ENCODE measurements at regions not wholly inside any gene's neighbourhood (a gene's known extent, or its start where the extent isn't known, plus 50 kb on each side); places are given as distances from the start of the nearest gene placed in this dataset.
A peak's percentile ranks its signal among the peaks of the same experiment; 100 is the strongest.

- H3K27me3 ChIP-seq = no peaks in the 10 kb centered on the region
- intact Hi-C loops (cut with DNase I; ENCODE audit: low total_unique reads) = loop anchor here (10.0 kb wide), 1 partner anchor 144 kb away; no protein-coding TSS in a partner anchor
- H3K36me3 ChIP-seq = no peaks in the 10 kb centered on the region
- TF ChIP-seq CTCF (IDR thresholded peaks at IDR 0.05) (no peak), POLR2A (IDR thresholded peaks at IDR 0.05) (no peak)
- no peaks in the 10 kb centered on the region for H3K9me3 ChIP-seq
- no peak overlapping the region for H3K27ac ChIP-seq
- no peaks in the 10 kb centered on the region for H3K4me1 ChIP-seq
- no peak for DNase-seq
- no peak overlapping the region for H3K4me3 ChIP-seq
Observed at GRCh38 chr1:204801211-204801610, 69.5 kb upstream of the NFASC start.

GRCh38 chr1:204802401-204803175, 68.1 kb upstream of the NFASC start:
- Histone ChIP-seq H3K27ac (no peak overlapping the region), H3K36me3 (no peaks in the 10 kb centered on the region), H3K27me3 (no peaks in the 10 kb centered on the region), H3K9me3 (no peaks in the 10 kb centered on the region), H3K4me1 (no peaks in the 10 kb centered on the region), H3K4me3 (no peak overlapping the region)
- TF ChIP-seq CTCF (IDR thresholded peaks at IDR 0.05) (no peak), POLR2A (IDR thresholded peaks at IDR 0.05) (no peak)
- intact Hi-C loops (cut with DNase I; ENCODE audit: low total_unique reads) = loop anchor here (10.0 kb wide), 1 partner anchor 142 kb away; no protein-coding TSS in a partner anchor
- no peak for DNase-seq

GRCh38 chr1:204803607-204804006, 67.1 kb upstream of the NFASC start:
- H3K4me3 ChIP-seq = no peak overlapping the region
- H3K27ac ChIP-seq = no peak overlapping the region
- H3K4me1 ChIP-seq = no peaks in the 10 kb centered on the region
- no peak for DNase-seq
- H3K27me3 ChIP-seq = no peaks in the 10 kb centered on the region
- no peaks in the 10 kb centered on the region for H3K36me3 ChIP-seq
- no peak for TF ChIP-seq CTCF (IDR thresholded peaks at IDR 0.05)
- TF ChIP-seq POLR2A (IDR thresholded peaks at IDR 0.05) = no peak
- intact Hi-C loops (cut with DNase I; ENCODE audit: low total_unique reads) = loop anchor here (10.0 kb wide), 1 partner anchor 141 kb away; no protein-coding TSS in a partner anchor
- no peaks in the 10 kb centered on the region for H3K9me3 ChIP-seq

- no peaks in the 10 kb centered on the region for H3K9me3 ChIP-seq
- H3K4me1 ChIP-seq = no peaks in the 10 kb centered on the region
- peak overlapping the region; percentile 31 to 38 for H3K4me3 ChIP-seq
- no peaks in the 10 kb centered on the region for H3K36me3 ChIP-seq
- TF ChIP-seq CTCF (IDR thresholded peaks at IDR 0.05) (peak; percentile 82 to 98 (median 92)), POLR2A (IDR thresholded peaks at IDR 0.05) (no peak)
- intact Hi-C loops (cut with DNase I; ENCODE audit: low total_unique reads) = loop anchor here (10.0 kb wide), 1 partner anchor 138 kb away; no protein-coding TSS in a partner anchor
- H3K27me3 ChIP-seq = no peaks in the 10 kb centered on the region
- peak; percentile 70 to 83 for DNase-seq
- peak overlapping the region in 1 of 2 donors; percentile 59 for H3K27ac ChIP-seq
Observed at GRCh38 chr1:204806943-204807687, 63.5 kb upstream of the NFASC start.

GRCh38 chr1:204809488-204809887, 61.2 kb upstream of the NFASC start:
- no peaks in the 10 kb centered on the region for H3K27me3 ChIP-seq
- H3K36me3 ChIP-seq = no peaks in the 10 kb centered on the region
- TF ChIP-seq POLR2A (IDR thresholded peaks at IDR 0.05) (no peak), CTCF (IDR thresholded peaks at IDR 0.05) (no peak)
- H3K9me3 ChIP-seq = no peaks in the 10 kb centered on the region
- no peak overlapping the region for H3K4me3 ChIP-seq
- intact Hi-C loops (cut with DNase I; ENCODE audit: low total_unique reads) = loop anchor here (10.0 kb wide), 1 partner anchor 135 kb away; no protein-coding TSS in a partner anchor
- H3K27ac ChIP-seq = no peak overlapping the region
- DNase-seq = no peak
- no peaks in the 10 kb centered on the region for H3K4me1 ChIP-seq

Data from uterus (tissue), 3 donors.